H9 (cell line): ENCODE measurements at regions not wholly inside any gene's neighbourhood (a gene's known extent, or its start where the extent isn't known, plus 50 kb on each side); places are given as distances from the start of the nearest gene placed in this dataset.

ENCODE experiments used
- DNase-seq: peaks from one replicate; pipeline ENCODE4 v3.0.0-alpha.2; 2017
- H2AFZ ChIP-seq: one replicate; pipeline ENCODE4 v1.6.1; 2013; ENCODE audit warnings: mild to moderate bottlenecking, low read length, control low read depth, moderate library complexity
- H2AK5ac ChIP-seq: 2 replicates; pipeline ENCODE4 v1.6.1; 2013; ENCODE audit warnings: low read length, control low read depth, mixed read lengths; ENCODE audit not compliant: insufficient read length
- H2BK120ac ChIP-seq: one replicate; pipeline ENCODE4 v1.6.1; 2013; ENCODE audit warnings: low read depth, mild to moderate bottlenecking, low read length, control low read depth, inconsistent platforms; ENCODE audit not compliant: poor library complexity, severe bottlenecking
- H2BK12ac ChIP-seq: 2 replicates; pipeline ENCODE4 v1.6.1; 2013; ENCODE audit warnings: low read length, control low read depth, mixed read lengths, low read depth; ENCODE audit not compliant: insufficient read length
- H2BK15ac ChIP-seq: 2 replicates; pipeline ENCODE4 v1.6.1; 2013; ENCODE audit warnings: low read depth, low read length, control low read depth
- H2BK20ac ChIP-seq: one replicate; pipeline ENCODE4 v1.6.1; 2013; ENCODE audit warnings: low read depth, mild to moderate bottlenecking, low read length, control low read depth, inconsistent platforms; ENCODE audit not compliant: poor library complexity, severe bottlenecking
- H2BK5ac ChIP-seq: 2 replicates; pipeline ENCODE4 v1.6.1; 2013; ENCODE audit warnings: low read length, control low read depth, mixed read lengths; ENCODE audit not compliant: insufficient read length
- H3K14ac ChIP-seq: 2 replicates; pipeline ENCODE4 v1.6.1; 2013; ENCODE audit warnings: low read length, control low read depth; ENCODE audit not compliant: insufficient read depth
- H3K18ac ChIP-seq: 2 replicates; pipeline ENCODE4 v1.6.1; 2013; ENCODE audit warnings: low read depth, mild to moderate bottlenecking, mixed read lengths, low read length, control low read depth; ENCODE audit not compliant: insufficient read length
- H3K23ac ChIP-seq: 2 replicates; pipeline ENCODE4 v1.6.1; 2013; ENCODE audit warnings: low read length, control low read depth, mixed read lengths, low read depth; ENCODE audit not compliant: insufficient read length
- H3K23me2 ChIP-seq: 2 replicates; pipeline ENCODE4 v1.6.1; 2013; ENCODE audit warnings: low read depth, mild to moderate bottlenecking, mixed read lengths, low read length, control low read depth; ENCODE audit not compliant: insufficient read length, poor library complexity, severe bottlenecking
- H3K27ac ChIP-seq: 2 replicates; pipeline ENCODE4 v1.5.1; 2013; ENCODE audit warnings: low read length, control low read depth, mixed read lengths, low read depth; ENCODE audit not compliant: insufficient read length
- H3K27me3 ChIP-seq: 2 replicates; pipeline ENCODE4 v1.6.1; 2013; ENCODE audit warnings: low read length, control low read depth, inconsistent platforms; ENCODE audit not compliant: insufficient read depth
- H3K4ac ChIP-seq: 2 replicates; pipeline ENCODE4 v1.6.1; 2013; ENCODE audit warnings: low read depth, mild to moderate bottlenecking, control low read depth, inconsistent platforms, low read length, moderate library complexity
- H3K4me1 ChIP-seq: 2 replicates; pipeline ENCODE4 v1.6.1; 2013; ENCODE audit warnings: low read length, control low read depth, inconsistent platforms; ENCODE audit not compliant: insufficient read depth
- H3K4me2 ChIP-seq: 2 replicates; pipeline ENCODE4 v1.6.1; 2013; ENCODE audit warnings: low read length, control low read depth, mixed read lengths; ENCODE audit not compliant: insufficient read length, insufficient read depth
- H3K56ac ChIP-seq: 2 replicates; pipeline ENCODE4 v1.6.1; 2013; ENCODE audit warnings: low read depth, mild to moderate bottlenecking, mixed read lengths, low read length, control low read depth; ENCODE audit not compliant: insufficient read length
- H3K79me1 ChIP-seq: 2 replicates; pipeline ENCODE4 v1.6.1; 2013; ENCODE audit warnings: low read depth, mild to moderate bottlenecking, moderate library complexity, low read length, control low read depth, inconsistent platforms; ENCODE audit not compliant: insufficient read depth, poor library complexity, severe bottlenecking
- H3K79me2 ChIP-seq: 2 replicates; pipeline ENCODE4 v1.6.1; 2013; ENCODE audit warnings: low read length, control low read depth, inconsistent platforms; ENCODE audit not compliant: insufficient read depth
- H3K9ac ChIP-seq: 2 replicates; pipeline ENCODE4 v1.6.1; 2013; ENCODE audit warnings: low read length, control low read depth, mixed read lengths; ENCODE audit not compliant: insufficient read length; ENCODE audit errors: extremely low read depth
- H3K9me3 ChIP-seq: one replicate; pipeline ENCODE4 v1.6.1; 2013; ENCODE audit warnings: low read depth, low read length, inconsistent platforms; ENCODE audit not compliant: control insufficient read depth
- H3T11ph ChIP-seq: one replicate; pipeline ENCODE4 v1.6.1; 2013; ENCODE audit warnings: mild to moderate bottlenecking, low read length, control low read depth, inconsistent platforms
- H4K20me1 ChIP-seq: one replicate; pipeline ENCODE4 v1.6.1; 2013; ENCODE audit not compliant: control insufficient read depth, insufficient read length, insufficient read depth
- H4K5ac ChIP-seq: 2 replicates; pipeline ENCODE4 v1.6.1; 2013; ENCODE audit warnings: low read depth, mild to moderate bottlenecking, mixed read lengths, low read length, control low read depth; ENCODE audit not compliant: insufficient read length
- H4K8ac ChIP-seq: replicated peaks from 2 replicates; pipeline ENCODE4 v1.6.1; 2013; ENCODE audit warnings: low read length, control low read depth, mixed read lengths, low read depth; ENCODE audit not compliant: insufficient read length
- H4K91ac ChIP-seq: 2 replicates; pipeline ENCODE4 v1.6.1; 2013; ENCODE audit warnings: low read depth, mild to moderate bottlenecking, moderate library complexity, mixed read lengths, low read length, control low read depth; ENCODE audit not compliant: insufficient read length
- H3K27ac Mint-ChIP-seq, 3 experiments: 2 replicates in 2 of 3; 3 replicates in 1 of 3; pipeline ENCODE4 v1.8.0; 2020 to 2021; ENCODE audit warnings: mixed read lengths in 3 of 3, mild to moderate bottlenecking in 1 of 3, moderate library complexity in 1 of 3
- H3K27me3 Mint-ChIP-seq: 2 replicates; pipeline ENCODE4 v1.8.0; 2021; ENCODE audit warnings: low read depth, mild to moderate bottlenecking, moderate library complexity, mixed read lengths
- H3K36me3 Mint-ChIP-seq, 3 experiments: 2 replicates in 2 of 3; 3 replicates in 1 of 3; pipeline ENCODE4 v1.8.0; 2020 to 2021; ENCODE audit warnings: low read depth in 3 of 3, mixed read lengths in 3 of 3; ENCODE audit not compliant: insufficient read depth in 1 of 3
- H3K4me1 Mint-ChIP-seq, 2 experiments: 2 replicates each; pipeline ENCODE4 v1.8.0; 2020; ENCODE audit warnings: mixed read lengths in 2 of 2
- H3K4me3 Mint-ChIP-seq, 2 experiments: 2 replicates in 1 of 2; 3 replicates in 1 of 2; pipeline ENCODE4 v1.8.0; 2020 to 2021; ENCODE audit warnings: mild to moderate bottlenecking in 2 of 2, mixed read lengths in 2 of 2, moderate library complexity in 1 of 2
- H3K9me3 Mint-ChIP-seq, 2 experiments: 2 replicates in 1 of 2; 3 replicates in 1 of 2; pipeline ENCODE4 v1.8.0; 2020; ENCODE audit warnings: mild to moderate bottlenecking in 2 of 2, mixed read lengths in 2 of 2, moderate library complexity in 1 of 2
- WGBS: extraction: QIAGEN DNeasy Blood & Tissue Kit; methylation state at CpG from one replicate; pipeline ENCODE4 v1.1.7; 2013; ENCODE audit warnings: missing lambda C conversion rate, low lambda C conversion rate, mixed read lengths; ENCODE audit not compliant: insufficient read length; ENCODE audit errors: extremely low coverage; 5-methylcytosine and 5-hydroxymethylcytosine counted together
- TF ChIP-seq, protein P1 (sequence below): fragments of 200-600 bp; sonication (generic); conservative IDR thresholded peaks from 3 replicates; pipeline ENCODE4 v1.8.0; 2021; ENCODE audit warnings: antibody characterized with exemption, mild to moderate bottlenecking

DNA sequence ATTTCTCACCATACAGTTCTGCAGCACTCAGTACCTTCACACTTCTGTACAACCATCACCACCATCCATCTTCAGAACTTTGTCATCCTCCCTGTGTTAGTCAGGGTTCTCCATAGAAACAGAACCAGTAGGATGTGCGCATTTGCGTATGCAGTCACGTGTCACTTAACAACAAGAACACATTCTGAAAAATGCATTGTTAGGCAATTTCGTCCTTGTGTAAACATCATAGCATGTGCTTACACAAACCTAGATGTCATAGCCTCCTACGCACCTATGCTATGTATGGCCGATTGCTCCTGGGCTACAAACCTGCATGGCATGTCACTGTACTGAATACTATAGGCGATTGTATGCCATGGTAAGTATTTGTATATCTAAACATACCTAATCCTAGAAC lies 66.2 kb upstream of the PTPRT start:
- Histone ChIP-seq H3T11ph (no peak overlapping the region), H2BK120ac (no peak overlapping the region), H3K23me2 (no peaks in the 10 kb centered on the region), H3K14ac (no peak overlapping the region), H2BK20ac (no peak overlapping the region), H2BK5ac (no peak overlapping the region), H4K8ac (no peak overlapping the region), H2AK5ac (no peak overlapping the region), H3K9me3 (no peaks in the 10 kb centered on the region), H2BK12ac (no peak overlapping the region), H3K4me1 (0 out of 2 replicates have a peak, but pooled peaks cover 2% of the 10 kb centered on the region), H3K9ac (no peak overlapping the region), H4K91ac (no peak overlapping the region), H4K5ac (no peak overlapping the region), H2BK15ac (no peak overlapping the region), H4K20me1 (no peaks in the 10 kb centered on the region), H3K4ac (no peak overlapping the region), H3K4me2 (no peak overlapping the region), H3K18ac (no peak overlapping the region), H2AFZ (no peak overlapping the region), H3K79me2 (no peaks in the 10 kb centered on the region), H3K23ac (no peak overlapping the region), H3K27me3 (no peaks in the 10 kb centered on the region), H3K56ac (no peak overlapping the region), H3K79me1 (no peaks in the 10 kb centered on the region), H3K27ac (no peak overlapping the region)
- H3K4me3 Mint-ChIP-seq, result no peak overlapping the region
- H3K4me1 Mint-ChIP-seq, result no peaks in the 10 kb centered on the region
- TF ChIP-seq, protein P1, sequence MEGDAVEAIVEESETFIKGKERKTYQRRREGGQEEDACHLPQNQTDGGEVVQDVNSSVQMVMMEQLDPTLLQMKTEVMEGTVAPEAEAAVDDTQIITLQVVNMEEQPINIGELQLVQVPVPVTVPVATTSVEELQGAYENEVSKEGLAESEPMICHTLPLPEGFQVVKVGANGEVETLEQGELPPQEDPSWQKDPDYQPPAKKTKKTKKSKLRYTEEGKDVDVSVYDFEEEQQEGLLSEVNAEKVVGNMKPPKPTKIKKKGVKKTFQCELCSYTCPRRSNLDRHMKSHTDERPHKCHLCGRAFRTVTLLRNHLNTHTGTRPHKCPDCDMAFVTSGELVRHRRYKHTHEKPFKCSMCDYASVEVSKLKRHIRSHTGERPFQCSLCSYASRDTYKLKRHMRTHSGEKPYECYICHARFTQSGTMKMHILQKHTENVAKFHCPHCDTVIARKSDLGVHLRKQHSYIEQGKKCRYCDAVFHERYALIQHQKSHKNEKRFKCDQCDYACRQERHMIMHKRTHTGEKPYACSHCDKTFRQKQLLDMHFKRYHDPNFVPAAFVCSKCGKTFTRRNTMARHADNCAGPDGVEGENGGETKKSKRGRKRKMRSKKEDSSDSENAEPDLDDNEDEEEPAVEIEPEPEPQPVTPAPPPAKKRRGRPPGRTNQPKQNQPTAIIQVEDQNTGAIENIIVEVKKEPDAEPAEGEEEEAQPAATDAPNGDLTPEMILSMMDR, result no peak
- H3K9me3 Mint-ChIP-seq, result peaks cover 8% of the 10 kb centered on the region in 2 experiments; a peak in 4 of 5 replicates
- no peaks in the 10 kb centered on the region; a peak in 1 of 7 replicates for H3K36me3 Mint-ChIP-seq
- DNase-seq, result no peak
- no peak overlapping the region for H3K27ac Mint-ChIP-seq
- WGBS, result no CpG with 5 or more reads among the region's 7 CpGs
- peaks cover 10% of the 10 kb centered on the region for H3K27me3 Mint-ChIP-seq
